ENCODE measurements at regions not wholly inside any gene's neighbourhood (a gene's known extent, or its start where the extent isn't known, plus 50 kb on each side); places are given as distances from the start of the nearest gene placed in this dataset.
"Not testable (repeated sequence)": the region's sequence is repeated elsewhere in the genome, so short reads cannot be mapped to it uniquely, and the experiment has no call there.

DNA sequence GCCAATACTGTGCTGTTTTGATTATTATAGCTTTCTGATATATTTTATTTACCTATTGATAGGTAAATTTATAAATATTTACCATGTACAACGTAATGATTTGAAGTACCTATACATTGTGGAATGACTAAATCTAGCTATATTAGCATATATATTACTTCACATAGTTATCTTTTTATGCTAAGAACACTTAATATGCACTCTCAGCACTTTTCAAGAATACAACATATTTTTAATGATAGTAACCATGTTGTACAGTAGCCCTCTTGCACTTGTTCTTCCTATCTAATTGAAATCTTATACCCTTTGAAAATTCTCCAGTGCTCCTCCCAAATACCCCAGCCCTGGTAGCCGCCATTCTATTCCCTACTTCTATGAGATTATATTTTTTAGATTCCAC, 604.0 kb upstream of the KIF2B start:
- DNase-seq (ENCODE audit: low read depth) = no peak
- H3K4me3 ChIP-seq (ENCODE audit: low read depth, low read length) = no peak overlapping the region
- TF ChIP-seq, protein P1, sequence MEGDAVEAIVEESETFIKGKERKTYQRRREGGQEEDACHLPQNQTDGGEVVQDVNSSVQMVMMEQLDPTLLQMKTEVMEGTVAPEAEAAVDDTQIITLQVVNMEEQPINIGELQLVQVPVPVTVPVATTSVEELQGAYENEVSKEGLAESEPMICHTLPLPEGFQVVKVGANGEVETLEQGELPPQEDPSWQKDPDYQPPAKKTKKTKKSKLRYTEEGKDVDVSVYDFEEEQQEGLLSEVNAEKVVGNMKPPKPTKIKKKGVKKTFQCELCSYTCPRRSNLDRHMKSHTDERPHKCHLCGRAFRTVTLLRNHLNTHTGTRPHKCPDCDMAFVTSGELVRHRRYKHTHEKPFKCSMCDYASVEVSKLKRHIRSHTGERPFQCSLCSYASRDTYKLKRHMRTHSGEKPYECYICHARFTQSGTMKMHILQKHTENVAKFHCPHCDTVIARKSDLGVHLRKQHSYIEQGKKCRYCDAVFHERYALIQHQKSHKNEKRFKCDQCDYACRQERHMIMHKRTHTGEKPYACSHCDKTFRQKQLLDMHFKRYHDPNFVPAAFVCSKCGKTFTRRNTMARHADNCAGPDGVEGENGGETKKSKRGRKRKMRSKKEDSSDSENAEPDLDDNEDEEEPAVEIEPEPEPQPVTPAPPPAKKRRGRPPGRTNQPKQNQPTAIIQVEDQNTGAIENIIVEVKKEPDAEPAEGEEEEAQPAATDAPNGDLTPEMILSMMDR (IDR thresholded peaks at IDR 0.05; ENCODE audit: insufficient read depth, low read length) = no peak

DNA sequence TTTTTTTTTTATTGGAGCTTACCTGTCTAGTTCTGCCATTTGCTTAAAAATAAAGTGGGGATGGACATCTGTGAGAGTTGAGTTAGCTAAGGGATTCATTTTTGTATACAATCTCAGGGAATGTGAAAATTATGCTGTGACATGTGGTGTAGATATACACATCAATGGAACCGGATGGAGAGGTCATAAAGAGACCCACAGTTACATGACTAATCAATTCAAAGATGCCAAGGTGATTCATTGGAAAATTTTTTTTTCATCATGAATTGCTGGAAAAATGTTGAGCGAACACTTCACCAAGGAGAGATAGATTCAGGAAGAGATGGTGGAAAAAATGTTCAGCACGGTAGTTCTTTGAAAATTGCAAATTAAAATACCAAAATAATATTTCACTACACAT, 605.4 kb upstream of the KIF2B start:
- TF ChIP-seq, protein P1 (IDR thresholded peaks at IDR 0.05; ENCODE audit: insufficient read depth, low read length) = no peak
- H3K4me3 ChIP-seq (ENCODE audit: low read depth, low read length) = no peak overlapping the region
- no peak for DNase-seq (ENCODE audit: low read depth)

- DNase-seq (ENCODE audit: low read depth); H3K4me3 ChIP-seq (ENCODE audit: low read depth, low read length): not testable (repeated sequence)
These were observed 613.8 kb upstream of the KIF2B start for GRCh38 chr17:53208935-53209334.

DNA sequence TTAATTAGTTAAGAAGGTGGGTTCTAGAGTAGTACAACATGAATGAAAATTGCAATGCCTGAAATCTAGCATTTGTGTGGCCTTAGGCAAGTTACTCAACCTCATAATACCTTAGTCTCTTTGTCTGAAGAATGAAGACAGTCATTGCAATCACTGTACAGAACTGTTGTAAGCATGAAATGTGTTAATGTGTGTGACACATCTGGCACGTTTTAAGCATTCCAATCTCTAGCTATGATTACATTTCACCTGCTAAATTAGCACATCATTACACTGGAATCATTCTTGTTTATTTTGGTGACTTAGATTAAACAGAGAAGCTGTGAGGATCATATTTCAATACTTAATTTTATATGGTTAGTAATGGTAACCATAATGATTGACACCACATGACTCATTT, 629.7 kb upstream of the KIF2B start:
- no peak for DNase-seq (ENCODE audit: low read depth)
- H3K4me3 ChIP-seq (ENCODE audit: low read depth, low read length) = no peak overlapping the region
- TF ChIP-seq, protein P1 (IDR thresholded peaks at IDR 0.05; ENCODE audit: insufficient read depth, low read length) = no peak

DNA sequence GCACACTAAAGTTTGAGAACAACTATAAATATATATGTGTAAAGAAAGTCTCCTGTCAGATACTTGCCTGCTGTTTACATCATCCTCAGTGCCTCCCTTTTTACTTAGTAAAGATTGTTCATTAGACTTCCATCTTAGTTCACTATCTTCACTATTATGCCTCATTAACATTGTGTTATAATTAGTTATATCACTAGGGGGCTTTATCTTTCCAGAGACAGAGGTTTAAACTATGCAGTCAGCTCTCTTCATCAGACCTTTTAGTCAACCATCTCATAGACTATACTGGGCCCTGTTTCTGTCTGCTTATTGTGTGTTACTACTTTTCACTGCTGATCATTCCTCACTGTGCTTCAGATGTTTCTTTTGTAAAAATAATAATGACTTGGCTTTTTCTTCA, 630.8 kb upstream of the KIF2B start:
- DNase-seq (ENCODE audit: low read depth) = no peak
- H3K4me3 ChIP-seq (ENCODE audit: low read depth, low read length) = no peak overlapping the region
- TF ChIP-seq, protein P1 (IDR thresholded peaks at IDR 0.05; ENCODE audit: insufficient read depth, low read length) = no peak

GRCh38 chr17:53186001-53186400, 636.7 kb upstream of the KIF2B start:
- no peak for DNase-seq (ENCODE audit: low read depth)
- H3K4me3 ChIP-seq (ENCODE audit: low read depth, low read length) = no peak overlapping the region
- TF ChIP-seq, protein P1 (IDR thresholded peaks at IDR 0.05; ENCODE audit: insufficient read depth, low read length) = no peak

- TF ChIP-seq, protein P1 (IDR thresholded peaks at IDR 0.05; ENCODE audit: insufficient read depth, low read length) = no peak
- no peak for DNase-seq (ENCODE audit: low read depth)
- H3K4me3 ChIP-seq (ENCODE audit: low read depth, low read length) = no peak overlapping the region
These were observed 646.1 kb upstream of the KIF2B start for GRCh38 chr17:53176629-53177028.
